ENCODE measurements at regions not wholly inside any gene's neighbourhood (a gene's known extent, or its start where the extent isn't known, plus 50 kb on each side); places are given as distances from the start of the nearest gene placed in this dataset.

- H3K36me3 ChIP-seq = no peaks in the 10 kb centered on the region
- no peaks in the 10 kb centered on the region for H3K4me1 ChIP-seq (ENCODE audit: control insufficient read depth in 1 of 2, insufficient read depth in 1 of 2, low read depth in 1 of 2, low read length in 1 of 2)
- H3K27me3 ChIP-seq = no peaks in the 10 kb centered on the region
- no peak overlapping the region for H3K4me3 ChIP-seq (ENCODE audit: low read depth in 1 of 2, low read length in 1 of 2)
- no peaks in the 10 kb centered on the region for H3K9me3 ChIP-seq
- H3K27ac ChIP-seq = no peak overlapping the region
- TF ChIP-seq CTCF (IDR thresholded peaks at IDR 0.05) = no peak
These were observed 325.9 kb upstream of the TBL1XR1 start for GRCh38 chr3:177523067-177523675.

GRCh38 chr3:177523872-177524438 is 326.7 kb upstream of the TBL1XR1 start:
- no peak overlapping the region for H3K27ac ChIP-seq
- H3K4me1 ChIP-seq (ENCODE audit: control insufficient read depth in 1 of 2, insufficient read depth in 1 of 2, low read depth in 1 of 2, low read length in 1 of 2) = no peaks in the 10 kb centered on the region
- no peak overlapping the region for H3K4me3 ChIP-seq (ENCODE audit: low read depth in 1 of 2, low read length in 1 of 2)
- H3K9me3 ChIP-seq = no peaks in the 10 kb centered on the region
- TF ChIP-seq CTCF (IDR thresholded peaks at IDR 0.05) = no peak
- H3K36me3 ChIP-seq = no peaks in the 10 kb centered on the region
- H3K27me3 ChIP-seq = no peaks in the 10 kb centered on the region

GRCh38 chr3:177524742-177525141 is 327.5 kb upstream of the TBL1XR1 start:
- Histone ChIP-seq H3K4me3 (ENCODE audit: low read depth in 1 of 2, low read length in 1 of 2) (no peak overlapping the region), H3K9me3 (no peaks in the 10 kb centered on the region), H3K36me3 (no peaks in the 10 kb centered on the region), H3K27ac (no peak overlapping the region), H3K4me1 (ENCODE audit: control insufficient read depth in 1 of 2, insufficient read depth in 1 of 2, low read depth in 1 of 2, low read length in 1 of 2) (no peaks in the 10 kb centered on the region), H3K27me3 (no peaks in the 10 kb centered on the region)
- TF ChIP-seq CTCF (IDR thresholded peaks at IDR 0.05) = no peak

- no peak for TF ChIP-seq CTCF (IDR thresholded peaks at IDR 0.05)
- no peaks in the 10 kb centered on the region for H3K4me1 ChIP-seq (ENCODE audit: control insufficient read depth in 1 of 2, insufficient read depth in 1 of 2, low read depth in 1 of 2, low read length in 1 of 2)
- no peak overlapping the region for H3K27ac ChIP-seq
- H3K4me3 ChIP-seq (ENCODE audit: low read depth in 1 of 2, low read length in 1 of 2) = no peak overlapping the region
- no peaks in the 10 kb centered on the region for H3K36me3 ChIP-seq
- no peaks in the 10 kb centered on the region for H3K9me3 ChIP-seq
- no peaks in the 10 kb centered on the region for H3K27me3 ChIP-seq
These were observed 328.1 kb upstream of the TBL1XR1 start for GRCh38 chr3:177525414-177525813.

GRCh38 chr3:177525987-177526712 is 328.9 kb upstream of the TBL1XR1 start:
- no peak overlapping the region for H3K4me3 ChIP-seq (ENCODE audit: low read depth in 1 of 2, low read length in 1 of 2)
- H3K36me3 ChIP-seq = no peaks in the 10 kb centered on the region
- no peaks in the 10 kb centered on the region for H3K4me1 ChIP-seq (ENCODE audit: control insufficient read depth in 1 of 2, insufficient read depth in 1 of 2, low read depth in 1 of 2, low read length in 1 of 2)
- no peaks in the 10 kb centered on the region for H3K9me3 ChIP-seq
- H3K27me3 ChIP-seq = no peaks in the 10 kb centered on the region
- H3K27ac ChIP-seq = no peak overlapping the region
- TF ChIP-seq CTCF (IDR thresholded peaks at IDR 0.05) = no peak
